AG09319 (cell line): ENCODE measurements at regions not wholly inside any gene's neighbourhood (a gene's known extent, or its start where the extent isn't known, plus 50 kb on each side); places are given as distances from the start of the nearest gene placed in this dataset.
A peak's percentile ranks its signal among the peaks of the same experiment; 100 is the strongest.

Source experiments
- DNase-seq: peaks from one replicate; pipeline ENCODE4 v3.0.0-alpha.2; 2010; ENCODE audit warnings: low read depth; ENCODE audit errors: extremely low read depth
- CTCF ChIP-seq: IDR thresholded peaks from 2 replicates; pipeline ENCODE4 v1.5.1; 2011; ENCODE audit warnings: low read depth, mild to moderate bottlenecking, inconsistent platforms, low read length, moderate library complexity

GRCh38 chr15:68518046-68518445 is 60.7 kb upstream of the CORO2B start:
- no peak for DNase-seq
- TF ChIP-seq CTCF = no peak

GRCh38 chr15:68518785-68519430 is 59.9 kb upstream of the CORO2B start:
- no peak for TF ChIP-seq CTCF
- DNase-seq = no peak

GRCh38 chr15:68524753-68525584 is 53.8 kb upstream of the CORO2B start:
- peak; percentile 53 for DNase-seq
- no peak for TF ChIP-seq CTCF

GRCh38 chr15:68525815-68526214 is 53.0 kb upstream of the CORO2B start:
- DNase-seq = no peak
- no peak for TF ChIP-seq CTCF

GRCh38 chr15:68526269-68526668 is 52.5 kb upstream of the CORO2B start:
- DNase-seq = no peak
- no peak for TF ChIP-seq CTCF

- no peak for DNase-seq
- no peak for TF ChIP-seq CTCF
Measured at GRCh38 chr15:68526784-68527183, 52.0 kb upstream of the CORO2B start.

GRCh38 chr15:68528626-68529290 is 50.0 kb upstream of the CORO2B start:
- DNase-seq = no peak
- no peak for TF ChIP-seq CTCF
